Left forelimb (tissue), 1 donor: ENCODE measurements at regions not wholly inside any gene's neighbourhood (a gene's known extent, or its start where the extent isn't known, plus 50 kb on each side); places are given as distances from the start of the nearest gene placed in this dataset.

ENCODE experiments used
- DNase-seq: peaks from one replicate; pipeline ENCODE4 v3.0.0-alpha.2; 2018; ENCODE audit warnings: low spot score

- DNase-seq = no peak
Measured at GRCh38 chr12:59839514-59839913, 243.7 kb downstream of the SLC16A7 start.

- DNase-seq = no peak
Measured at GRCh38 chr12:59843260-59843843, 247.5 kb downstream of the SLC16A7 start.

- DNase-seq = no peak
Measured at GRCh38 chr12:59844750-59845149, 248.9 kb downstream of the SLC16A7 start.

GRCh38 chr12:59845293-59845692 is 249.5 kb downstream of the SLC16A7 start:
- no peak for DNase-seq

GRCh38 chr12:59847127-59847526 is 251.3 kb downstream of the SLC16A7 start:
- no peak for DNase-seq

GRCh38 chr12:59850268-59850667 is 254.4 kb downstream of the SLC16A7 start:
- DNase-seq = no peak

DNA sequence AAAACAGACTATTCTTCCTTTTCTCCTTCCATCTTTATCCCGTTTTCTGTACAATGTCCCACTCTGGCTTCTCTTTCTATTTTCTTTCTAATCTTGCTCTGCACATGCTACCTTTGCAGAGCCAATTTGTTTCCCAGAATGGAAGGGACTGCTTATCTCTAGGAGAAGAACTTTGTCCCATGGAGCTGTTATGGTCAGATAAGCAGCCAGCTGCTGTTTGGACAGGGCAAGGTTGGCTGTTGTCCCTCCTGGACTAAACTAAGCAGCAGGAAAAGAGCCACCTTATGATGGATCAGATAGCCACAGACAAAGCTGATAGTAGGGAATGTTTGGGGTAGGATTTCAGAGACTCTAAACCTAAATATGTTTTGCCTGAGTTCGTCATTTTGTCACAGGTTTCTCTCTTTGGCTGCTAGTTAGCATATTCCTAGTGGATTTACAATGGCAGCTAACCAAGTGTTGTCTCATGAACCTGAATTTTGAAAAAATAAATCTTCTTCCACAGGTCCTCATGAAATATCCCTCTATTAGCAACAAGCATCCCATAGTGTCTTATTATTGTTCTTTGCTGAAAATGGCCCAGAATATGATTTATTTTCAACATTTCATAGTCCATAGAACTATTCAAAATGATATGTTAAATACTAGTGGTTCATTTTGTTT is 262.8 kb downstream of the SLC16A7 start:
- DNase-seq = no peak

- DNase-seq = no peak
Measured at GRCh38 chr12:59859171-59859510, 263.3 kb downstream of the SLC16A7 start.

- no peak for DNase-seq
Measured at GRCh38 chr12:59861635-59862034, 265.8 kb downstream of the SLC16A7 start.

DNA sequence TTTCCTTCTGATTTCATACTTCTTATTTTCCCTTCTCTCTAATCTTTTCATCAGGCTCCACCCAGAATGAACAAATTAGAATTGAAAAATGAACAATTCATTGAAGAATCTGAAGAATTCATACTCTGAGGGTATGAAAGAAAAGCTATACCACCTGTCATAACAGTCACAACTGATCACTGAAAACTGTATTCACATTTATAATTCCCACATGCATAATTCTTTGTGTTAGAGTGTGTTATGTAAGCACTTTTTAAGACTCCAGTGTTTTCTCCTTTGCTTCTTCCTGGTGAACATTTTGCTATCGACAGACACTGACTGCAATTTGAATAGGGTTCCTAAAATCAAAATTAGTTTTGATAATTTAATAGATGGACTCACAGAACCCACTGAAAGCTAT is 271.2 kb downstream of the SLC16A7 start:
- no peak for DNase-seq

DNA sequence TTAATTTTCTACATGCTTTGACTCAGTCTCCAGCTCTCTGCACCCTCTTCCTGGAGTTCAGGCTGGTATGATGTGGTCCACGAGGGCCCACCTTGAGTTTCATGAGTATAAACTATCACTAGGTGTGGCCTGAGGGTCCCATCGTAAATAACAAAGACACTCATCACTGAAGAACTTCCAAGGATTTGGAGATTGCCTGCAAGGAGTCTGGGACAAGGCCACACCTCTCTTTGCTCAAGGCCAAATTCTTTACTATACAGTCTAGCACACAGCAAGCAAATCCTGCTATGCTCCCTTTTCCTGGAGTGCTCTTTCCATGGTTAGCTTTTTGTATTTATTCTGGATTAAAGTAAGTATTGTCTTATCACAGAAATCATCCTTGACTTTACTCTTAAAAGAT is 271.9 kb downstream of the SLC16A7 start:
- no peak for DNase-seq

- DNase-seq = no peak
Measured at GRCh38 chr12:59871779-59872178, 275.9 kb downstream of the SLC16A7 start.

- no peak for DNase-seq
Measured at GRCh38 chr12:59873136-59873535, 277.3 kb downstream of the SLC16A7 start.

GRCh38 chr12:59874781-59875180 is 279.0 kb downstream of the SLC16A7 start:
- no peak for DNase-seq

DNA sequence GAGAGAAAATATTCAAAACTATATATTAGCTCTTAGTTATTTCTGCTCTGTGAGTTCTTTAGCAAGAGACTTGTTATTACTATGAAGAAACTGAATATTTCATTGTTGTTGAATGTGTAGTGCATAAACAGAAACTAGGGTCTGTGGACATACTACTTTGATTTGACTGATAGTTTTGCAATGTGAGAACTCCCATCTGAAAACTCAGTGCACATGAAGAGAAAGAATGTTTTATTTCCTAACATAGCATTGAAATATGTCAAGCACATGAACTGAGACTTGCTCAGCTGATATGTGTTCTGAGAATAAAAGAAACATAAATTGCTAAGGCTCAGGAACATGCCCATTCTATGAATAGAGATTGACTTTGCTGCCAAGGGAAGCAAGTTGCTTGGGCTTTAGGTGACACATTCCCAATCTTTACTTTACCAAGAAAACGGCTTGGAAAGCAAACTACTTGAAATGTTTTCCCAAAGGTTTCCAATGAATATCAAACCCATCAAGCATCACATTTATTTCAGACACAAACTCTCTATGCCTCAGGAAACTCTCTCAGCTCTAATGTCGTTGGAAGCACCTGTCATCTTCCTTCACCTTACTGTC is 290.4 kb downstream of the SLC16A7 start:
- DNase-seq = no peak

DNA sequence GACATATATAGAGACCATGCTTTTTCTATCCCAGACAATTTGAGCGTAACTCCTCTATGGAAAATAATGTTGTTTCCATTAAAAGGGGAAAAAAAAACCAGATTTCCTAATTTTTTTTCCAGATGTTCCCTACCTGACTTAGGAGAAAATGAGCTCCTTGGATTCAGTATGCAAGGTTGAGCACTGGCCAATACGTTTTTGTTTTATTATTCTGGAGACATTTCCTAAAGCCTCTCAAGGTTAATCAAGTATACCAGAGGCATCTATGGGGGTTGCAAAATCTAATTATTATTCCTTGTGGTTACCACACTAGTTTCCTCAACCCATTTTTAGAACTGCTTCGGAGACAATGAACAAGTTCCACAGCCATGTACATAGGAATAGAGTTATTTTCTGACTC is 291.3 kb downstream of the SLC16A7 start:
- no peak for DNase-seq

DNA sequence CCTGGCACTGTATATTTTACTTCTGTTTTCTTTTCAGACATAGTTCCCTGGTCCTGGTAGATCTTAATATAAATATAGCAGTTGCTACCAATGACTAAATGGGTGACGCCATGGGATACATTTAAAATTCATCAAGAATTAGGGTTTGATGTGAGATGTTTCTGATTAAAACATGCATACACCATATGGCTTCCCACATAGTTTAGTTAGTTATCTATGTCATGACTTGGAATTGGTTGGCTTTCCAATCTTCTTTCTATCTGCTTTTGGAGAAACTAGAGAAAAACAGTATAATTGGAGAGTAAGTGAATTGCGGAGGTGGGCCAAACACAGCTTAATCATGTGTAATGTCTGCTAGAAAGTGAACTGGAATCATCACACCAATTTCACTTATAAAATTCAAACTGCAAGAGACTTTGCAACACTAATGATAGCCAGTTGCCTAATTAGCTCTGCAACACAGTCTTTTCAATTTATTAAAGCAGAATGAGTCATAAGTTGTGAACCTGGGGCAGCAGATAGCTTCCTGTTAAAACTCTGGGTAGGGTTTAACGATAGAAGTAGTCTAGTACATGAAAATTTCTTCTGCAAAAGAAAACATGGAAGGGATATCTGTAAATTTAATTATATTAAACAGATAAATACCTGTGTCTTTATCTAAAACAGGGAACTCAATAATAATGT is 295.2 kb downstream of the SLC16A7 start:
- DNase-seq = no peak

- no peak for DNase-seq
Measured at GRCh38 chr12:59895166-59895775, 299.4 kb downstream of the SLC16A7 start.

DNA sequence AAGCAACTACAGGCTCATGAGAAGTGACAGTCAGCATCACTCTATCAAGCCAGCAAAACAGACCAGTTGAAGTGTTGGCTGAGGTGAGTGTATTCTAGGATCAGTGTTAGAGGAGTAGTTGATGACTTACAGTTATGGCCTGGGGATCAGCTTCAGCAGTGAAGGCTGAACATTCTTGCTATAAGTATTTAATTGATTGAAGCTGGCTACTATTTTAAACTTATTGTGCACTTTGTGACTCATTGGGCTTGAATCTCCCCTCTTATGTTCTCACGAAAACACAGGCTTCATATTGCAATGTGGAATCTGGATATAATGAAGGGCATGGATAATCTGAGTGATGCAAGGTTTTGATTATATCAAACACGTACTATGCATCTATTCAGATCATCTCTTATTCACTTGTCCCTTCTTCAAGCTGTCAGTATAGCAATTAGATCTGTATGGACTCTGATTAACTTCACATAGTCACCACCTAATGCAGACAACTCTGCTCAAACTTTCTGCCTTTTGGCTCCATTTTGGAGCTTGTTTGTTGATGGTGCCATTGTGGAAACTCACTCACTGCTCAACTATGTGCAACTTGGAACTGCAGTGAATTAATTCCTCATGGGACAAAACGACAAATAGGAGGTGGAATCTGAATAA is 309.2 kb downstream of the SLC16A7 start:
- no peak for DNase-seq

DNA sequence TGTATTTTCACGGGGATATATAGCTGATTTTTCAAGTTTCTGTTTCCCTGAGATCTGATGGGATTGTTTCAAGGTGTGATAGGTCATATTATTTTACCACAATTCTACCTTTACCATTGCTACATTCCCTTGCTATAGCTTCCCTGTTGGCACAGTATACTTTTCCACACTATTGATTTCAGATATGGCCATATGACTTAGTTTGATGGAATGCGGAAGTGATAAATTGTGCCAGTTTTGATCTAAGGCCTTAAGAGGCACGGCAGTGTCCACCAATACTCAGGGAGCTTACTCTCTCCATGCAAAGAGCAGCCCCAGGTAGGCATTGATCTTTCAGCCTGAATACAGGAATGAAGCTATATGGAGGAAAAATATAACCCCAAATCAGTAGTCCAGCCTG is 315.7 kb downstream of the SLC16A7 start:
- DNase-seq = no peak

GRCh38 chr12:59916988-59917387 is 321.2 kb downstream of the SLC16A7 start:
- no peak for DNase-seq

- no peak for DNase-seq
Measured at GRCh38 chr12:59927032-59927431, 331.2 kb downstream of the SLC16A7 start.
